ENCODE measurements at regions not wholly inside any gene's neighbourhood (a gene's known extent, or its start where the extent isn't known, plus 50 kb on each side); places are given as distances from the start of the nearest gene placed in this dataset.

GRCh38 chr13:84962141-84962750, 837.0 kb downstream of the SLITRK6 start (continued):
- TF ChIP-seq SIN3A (IDR thresholded peaks at IDR 0.05; ENCODE audit: low read depth) (no peak), POLR2AphosphoS5 (IDR thresholded peaks at IDR 0.05; ENCODE audit: low read depth, low read length) (no peak), JUND (IDR thresholded peaks at IDR 0.05) (no peak)

GRCh38 chr13:84961023-84961422, 838.2 kb downstream of the SLITRK6 start:
- ChIA-PET CTCF (no interaction called here), POLR2A (no interaction called here), RAD21 (ENCODE audit: low non-redundant PET in 1 of 2, low total read pairs in 2 of 2, uncharacterized antibody in 2 of 2, unreplicated experiment in 2 of 2) (no interaction called here)
- H3K4me2 ChIP-seq (ENCODE audit: low read length) = no peak overlapping the region
- no peak overlapping the region for H3K4me3 ChIP-seq (replicated peaks in 1 of 2; ENCODE audit: low read depth in 1 of 2, low read length in 2 of 2)
- ATAC-seq (no peak), DNase-seq (ENCODE audit: low read depth, low spot score) (no peak)
- H3K9me3 ChIP-seq (ENCODE audit: control insufficient read depth in 1 of 2, insufficient read depth in 1 of 2, low read depth in 1 of 2, low read length in 2 of 2) = no peaks in the 10 kb centered on the region; a peak in 1 of 4 replicates
- H2AFZ ChIP-seq (ENCODE audit: low read depth, low read length, poor library complexity, severe bottlenecking) = no peak overlapping the region
- H3K79me2 ChIP-seq (ENCODE audit: insufficient read depth, low read length) = no peaks in the 10 kb centered on the region
- H3K9ac ChIP-seq (ENCODE audit: low read length) = no peak overlapping the region
- no peak overlapping the region for H3K27ac ChIP-seq (ENCODE audit: low read depth, low read length)
- no peaks in the 10 kb centered on the region for H3K27me3 ChIP-seq (ENCODE audit: insufficient read depth, low read length)
- BruUV-seq (replicated peaks) = no TSS peak
- no peaks in the 10 kb centered on the region for H4K20me1 ChIP-seq (ENCODE audit: insufficient read depth)
- TF ChIP-seq YY1 (IDR thresholded peaks at IDR 0.05; ENCODE audit: extremely low read depth, insufficient replicate concordance, low read depth, low read length) (no peak), CBX3 (IDR thresholded peaks at IDR 0.05; ENCODE audit: low read depth) (no peak), EZH2phosphoT487 (IDR thresholded peaks at IDR 0.05; ENCODE audit: borderline replicate concordance) (no peak), ZFX (IDR thresholded peaks at IDR 0.05) (no peak), TCF7L2 (IDR thresholded peaks at IDR 0.05; ENCODE audit: borderline replicate concordance, extremely low read depth, insufficient read depth, insufficient read length) (no peak), ZNF274 (IDR thresholded peaks at IDR 0.05; ENCODE audit: low read depth, low read length) (no peak), FOSL1 (IDR thresholded peaks at IDR 0.05; ENCODE audit: low read depth) (no peak), RAD21 (IDR thresholded peaks at IDR 0.05; ENCODE audit: low read depth) (no peak), CEBPB (IDR thresholded peaks at IDR 0.05; ENCODE audit: low read depth) (no peak), SIN3A (IDR thresholded peaks at IDR 0.05; ENCODE audit: low read depth) (no peak), EZH2 (IDR thresholded peaks at IDR 0.05) (no peak), MAX (IDR thresholded peaks at IDR 0.05) (no peak), ELF1 (IDR thresholded peaks at IDR 0.05; ENCODE audit: borderline replicate concordance, low read depth) (no peak), JUND (IDR thresholded peaks at IDR 0.05) (no peak), SRF (IDR thresholded peaks at IDR 0.05; ENCODE audit: low read depth) (no peak), REST (IDR thresholded peaks at IDR 0.05; ENCODE audit: low read depth) (no peak), POLR2A (IDR thresholded peaks at IDR 0.05; ENCODE audit: borderline replicate concordance, extremely low read depth, insufficient read depth, insufficient read length) (no peak)
- intact Hi-C loops (cut with micrococcal nuclease) = no loop called here
- H3K4me1 ChIP-seq (ENCODE audit: control insufficient read depth in 1 of 2, insufficient read depth in 2 of 2, low read length in 2 of 2) = no peaks in the 10 kb centered on the region
- H3K36me3 ChIP-seq (ENCODE audit: control insufficient read depth in 1 of 2, insufficient read depth in 2 of 2, low read length in 2 of 2) = no peaks in the 10 kb centered on the region
- no peaks in the 10 kb centered on the region for H3K9me2 ChIP-seq (ENCODE audit: insufficient read depth)

Data from HCT116 (cell line).